ENCODE measurements at regions not wholly inside any gene's neighbourhood (a gene's known extent, or its start where the extent isn't known, plus 50 kb on each side); places are given as distances from the start of the nearest gene placed in this dataset.

- Histone ChIP-seq H3K9me3 (no peaks in the 10 kb centered on the region), H3K27ac (no peak overlapping the region), H3K4me3 (no peak overlapping the region), H3K27me3 (no peaks in the 10 kb centered on the region), H3K36me3 (no peaks in the 10 kb centered on the region), H3K4me1 (no peaks in the 10 kb centered on the region)
- no peak for TF ChIP-seq POLR2A (IDR thresholded peaks at IDR 0.05)
- TF ChIP-seq, protein P1, sequence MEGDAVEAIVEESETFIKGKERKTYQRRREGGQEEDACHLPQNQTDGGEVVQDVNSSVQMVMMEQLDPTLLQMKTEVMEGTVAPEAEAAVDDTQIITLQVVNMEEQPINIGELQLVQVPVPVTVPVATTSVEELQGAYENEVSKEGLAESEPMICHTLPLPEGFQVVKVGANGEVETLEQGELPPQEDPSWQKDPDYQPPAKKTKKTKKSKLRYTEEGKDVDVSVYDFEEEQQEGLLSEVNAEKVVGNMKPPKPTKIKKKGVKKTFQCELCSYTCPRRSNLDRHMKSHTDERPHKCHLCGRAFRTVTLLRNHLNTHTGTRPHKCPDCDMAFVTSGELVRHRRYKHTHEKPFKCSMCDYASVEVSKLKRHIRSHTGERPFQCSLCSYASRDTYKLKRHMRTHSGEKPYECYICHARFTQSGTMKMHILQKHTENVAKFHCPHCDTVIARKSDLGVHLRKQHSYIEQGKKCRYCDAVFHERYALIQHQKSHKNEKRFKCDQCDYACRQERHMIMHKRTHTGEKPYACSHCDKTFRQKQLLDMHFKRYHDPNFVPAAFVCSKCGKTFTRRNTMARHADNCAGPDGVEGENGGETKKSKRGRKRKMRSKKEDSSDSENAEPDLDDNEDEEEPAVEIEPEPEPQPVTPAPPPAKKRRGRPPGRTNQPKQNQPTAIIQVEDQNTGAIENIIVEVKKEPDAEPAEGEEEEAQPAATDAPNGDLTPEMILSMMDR (IDR thresholded peaks at IDR 0.05): no peak
- DNase-seq: no peak
- intact Hi-C loops (cut with DNase I; ENCODE audit: low total_unique reads): no loop called here
Measured at GRCh38 chr11:128365044-128365443, 222.3 kb downstream of the ETS1 start.

- no peaks in the 10 kb centered on the region for H3K9me3 ChIP-seq
- H3K27me3 ChIP-seq: no peaks in the 10 kb centered on the region
- no peak for TF ChIP-seq POLR2A (IDR thresholded peaks at IDR 0.05)
- TF ChIP-seq, protein P1 (IDR thresholded peaks at IDR 0.05): no peak
- no peaks in the 10 kb centered on the region for H3K36me3 ChIP-seq
- no peak for DNase-seq
- peaks cover 0 to 5% of the 10 kb centered on the region in 2 donors for H3K4me1 ChIP-seq
- H3K27ac ChIP-seq: no peak overlapping the region
- intact Hi-C loops (cut with DNase I; ENCODE audit: low total_unique reads): no loop called here
- no peak overlapping the region for H3K4me3 ChIP-seq
Measured at GRCh38 chr11:128361451-128362020, 225.8 kb downstream of the ETS1 start.

DNA sequence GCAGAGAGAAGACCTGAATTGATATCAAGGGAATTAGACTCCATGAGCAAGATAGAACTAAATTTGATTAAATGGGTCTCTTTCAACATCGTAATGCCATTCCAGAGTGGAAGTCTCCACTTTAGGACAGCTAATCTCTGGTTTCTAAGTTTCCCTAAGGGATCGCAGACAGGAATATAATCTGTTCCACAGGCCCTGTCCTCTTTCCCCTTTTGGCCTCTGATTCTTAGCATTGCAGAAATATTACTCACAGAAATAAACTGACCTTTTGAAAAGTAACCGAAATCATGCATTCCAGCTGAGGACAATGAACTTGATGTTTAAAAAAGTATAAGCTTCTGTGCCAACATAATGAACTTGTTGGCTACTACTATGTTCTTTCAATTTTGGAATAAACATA lies 227.8 kb downstream of the ETS1 start:
- no peak for DNase-seq
- Histone ChIP-seq H3K9me3 (no peaks in the 10 kb centered on the region), H3K27me3 (no peaks in the 10 kb centered on the region), H3K4me1 (peaks cover 0 to 5% of the 10 kb centered on the region in 2 donors), H3K27ac (no peak overlapping the region), H3K4me3 (no peak overlapping the region), H3K36me3 (no peaks in the 10 kb centered on the region)
- intact Hi-C loops (cut with DNase I; ENCODE audit: low total_unique reads): no loop called here
- TF ChIP-seq, protein P1 (IDR thresholded peaks at IDR 0.05): no peak
- TF ChIP-seq POLR2A (IDR thresholded peaks at IDR 0.05): no peak

DNA sequence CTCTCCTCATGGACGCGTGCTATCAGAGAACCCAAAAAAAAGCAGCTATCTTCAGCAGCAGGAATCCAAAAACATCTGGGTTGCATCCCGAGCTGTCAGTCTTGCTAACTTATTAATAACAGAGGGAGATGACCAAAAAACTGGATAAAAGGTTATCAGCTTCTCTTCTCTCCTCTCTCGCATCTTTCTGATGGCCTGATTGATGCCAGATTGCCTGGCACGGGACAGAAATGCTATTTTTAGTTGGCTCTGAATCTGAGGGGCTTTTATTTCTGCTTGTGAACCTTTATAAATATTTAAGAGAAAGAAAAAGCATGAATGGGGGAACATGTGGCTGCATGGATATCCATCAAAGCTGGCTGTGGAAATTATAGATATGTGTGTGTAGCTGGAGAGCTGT lies 230.3 kb downstream of the ETS1 start:
- Histone ChIP-seq H3K27me3 (no peaks in the 10 kb centered on the region), H3K4me3 (no peak overlapping the region), H3K27ac (no peak overlapping the region), H3K9me3 (no peaks in the 10 kb centered on the region), H3K4me1 (peaks cover 0 to 5% of the 10 kb centered on the region in 2 donors), H3K36me3 (no peaks in the 10 kb centered on the region)
- DNase-seq: no peak
- TF ChIP-seq, protein P1 (IDR thresholded peaks at IDR 0.05): no peak
- no peak for TF ChIP-seq POLR2A (IDR thresholded peaks at IDR 0.05)
- intact Hi-C loops (cut with DNase I; ENCODE audit: low total_unique reads): no loop called here

GRCh38 chr11:128355558-128355957 lies 231.8 kb downstream of the ETS1 start:
- no peaks in the 10 kb centered on the region for H3K27me3 ChIP-seq

More at GRCh38 chr11:128355558-128355957, 231.8 kb downstream of the ETS1 start:
- Histone ChIP-seq H3K27ac (no peak overlapping the region), H3K4me3 (no peak overlapping the region), H3K4me1 (peaks cover 0 to 5% of the 10 kb centered on the region in 2 donors), H3K9me3 (no peaks in the 10 kb centered on the region), H3K36me3 (no peaks in the 10 kb centered on the region)
- TF ChIP-seq, protein P1 (IDR thresholded peaks at IDR 0.05): no peak
- TF ChIP-seq POLR2A (IDR thresholded peaks at IDR 0.05): no peak
- DNase-seq: no peak
- intact Hi-C loops (cut with DNase I; ENCODE audit: low total_unique reads): no loop called here

Measured in uterus (tissue), 3 donors.